ENCODE measurements at regions not wholly inside any gene's neighbourhood (a gene's known extent, or its start where the extent isn't known, plus 50 kb on each side); places are given as distances from the start of the nearest gene placed in this dataset.

DNA sequence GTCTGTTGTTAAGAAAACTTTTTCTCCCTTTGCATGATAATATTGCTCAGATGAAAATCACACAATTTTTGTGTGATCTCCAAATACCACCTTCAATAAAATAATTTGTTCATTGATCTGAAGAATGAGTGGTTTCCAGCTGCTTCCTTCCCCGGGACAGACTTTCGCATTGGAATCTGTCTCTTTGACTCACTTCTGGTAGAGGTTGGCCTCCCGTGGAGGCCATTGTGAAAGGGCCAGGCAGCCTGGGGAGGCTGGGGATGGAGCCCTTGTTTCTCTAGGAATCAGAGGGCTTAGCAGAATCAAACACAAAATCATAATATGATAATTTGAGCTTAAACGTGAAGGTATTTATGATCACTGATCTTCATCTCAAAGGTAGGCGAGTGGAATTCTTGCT, 135.0 kb upstream of the ZNF536 start:
- ATAC-seq (no peak), DNase-seq (ENCODE audit: low read depth in 1 of 2, low spot score in 1 of 2) (no peak), FAIRE-seq (no peak)
- H3K27ac ChIP-seq, result no peak overlapping the region
- H3K4me2 ChIP-seq, result no peak overlapping the region
- H3K4me1 ChIP-seq, result no peaks in the 10 kb centered on the region
- no peak for TF ChIP-seq ZSCAN20 (CRISPR knock-in tag; IDR thresholded peaks at IDR 0.05)
- ChIA-PET CTCF (interaction anchor here (1.0 to 2.5 kb wide), 6 partner anchors 10 to 36 kb away, joined by 3 to 7 read pairs (median 4); no protein-coding TSS in a partner anchor), POLR2A (interaction anchor here (0.6 kb wide), 1 partner anchor 92 kb away, joined by 5 read pairs; no protein-coding TSS in a partner anchor)
- WGBS (ENCODE audit: missing lambda C conversion rate), result 20% methylated on average over 5 of the region's 5 CpGs
- H3K4me3 ChIP-seq, result no peak overlapping the region
- H3K9me3 ChIP-seq, result no peaks in the 10 kb centered on the region; the same call in 1 of the 3 replicates

DNA sequence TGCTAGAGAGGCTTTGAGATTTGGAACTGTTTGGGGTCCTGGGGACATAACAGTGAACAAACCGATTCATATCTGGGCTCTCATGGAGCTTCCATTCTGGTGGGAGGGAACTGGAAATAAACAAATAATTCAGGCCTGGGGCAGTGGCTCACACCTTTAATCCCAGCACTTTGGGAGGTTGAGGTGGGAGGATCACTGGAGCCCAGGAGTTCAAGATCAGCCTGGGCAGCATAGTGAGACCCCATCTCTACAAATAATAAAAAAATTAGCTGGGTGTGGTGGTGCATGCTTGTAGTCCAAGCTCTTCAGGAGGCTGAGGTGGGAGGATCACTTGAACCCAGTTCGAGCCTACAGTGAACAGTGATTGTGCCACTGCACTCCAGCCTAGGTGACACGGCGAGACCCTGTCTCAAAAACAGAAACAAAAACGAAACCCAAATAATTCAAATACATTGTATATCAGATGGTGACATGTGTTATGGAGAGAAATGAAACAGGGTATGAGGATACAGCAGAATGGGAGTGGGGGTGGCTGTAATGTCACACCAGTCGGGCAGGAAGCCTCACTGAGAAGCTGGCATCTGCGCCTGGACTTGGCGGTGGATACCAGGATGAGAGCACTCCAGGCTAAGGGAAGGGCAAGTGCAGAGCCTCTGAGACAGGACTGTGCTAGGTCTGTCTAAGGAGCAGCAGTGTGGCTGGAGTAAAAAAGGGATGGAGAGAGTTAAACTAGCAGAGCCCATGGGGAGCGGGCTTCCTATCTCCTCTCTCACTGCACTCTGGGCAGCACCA, 131.1 kb upstream of the ZNF536 start:
- FAIRE-seq (no peak), ATAC-seq (no peak; a peak in 2 of 6 replicates), DNase-seq (ENCODE audit: low read depth in 1 of 2, low spot score in 1 of 2) (no peak)
- Histone ChIP-seq H3K4me2 (no peak overlapping the region), H3K4me1 (no peaks in the 10 kb centered on the region), H3K9me3 (no peaks in the 10 kb centered on the region; the same call in 1 of the 3 replicates), H3K4me3 (no peak overlapping the region), H3K27ac (no peak overlapping the region)
- ChIA-PET CTCF (interaction anchor here (0.6 to 1.2 kb wide), 4 partner anchors 9 to 118 kb away, joined by 3 to 4 read pairs (median 3); no protein-coding TSS in a partner anchor), POLR2A (no interaction called here)
- WGBS (ENCODE audit: missing lambda C conversion rate), result 26% methylated on average over 9 of the region's 9 CpGs
- TF ChIP-seq, protein P1, sequence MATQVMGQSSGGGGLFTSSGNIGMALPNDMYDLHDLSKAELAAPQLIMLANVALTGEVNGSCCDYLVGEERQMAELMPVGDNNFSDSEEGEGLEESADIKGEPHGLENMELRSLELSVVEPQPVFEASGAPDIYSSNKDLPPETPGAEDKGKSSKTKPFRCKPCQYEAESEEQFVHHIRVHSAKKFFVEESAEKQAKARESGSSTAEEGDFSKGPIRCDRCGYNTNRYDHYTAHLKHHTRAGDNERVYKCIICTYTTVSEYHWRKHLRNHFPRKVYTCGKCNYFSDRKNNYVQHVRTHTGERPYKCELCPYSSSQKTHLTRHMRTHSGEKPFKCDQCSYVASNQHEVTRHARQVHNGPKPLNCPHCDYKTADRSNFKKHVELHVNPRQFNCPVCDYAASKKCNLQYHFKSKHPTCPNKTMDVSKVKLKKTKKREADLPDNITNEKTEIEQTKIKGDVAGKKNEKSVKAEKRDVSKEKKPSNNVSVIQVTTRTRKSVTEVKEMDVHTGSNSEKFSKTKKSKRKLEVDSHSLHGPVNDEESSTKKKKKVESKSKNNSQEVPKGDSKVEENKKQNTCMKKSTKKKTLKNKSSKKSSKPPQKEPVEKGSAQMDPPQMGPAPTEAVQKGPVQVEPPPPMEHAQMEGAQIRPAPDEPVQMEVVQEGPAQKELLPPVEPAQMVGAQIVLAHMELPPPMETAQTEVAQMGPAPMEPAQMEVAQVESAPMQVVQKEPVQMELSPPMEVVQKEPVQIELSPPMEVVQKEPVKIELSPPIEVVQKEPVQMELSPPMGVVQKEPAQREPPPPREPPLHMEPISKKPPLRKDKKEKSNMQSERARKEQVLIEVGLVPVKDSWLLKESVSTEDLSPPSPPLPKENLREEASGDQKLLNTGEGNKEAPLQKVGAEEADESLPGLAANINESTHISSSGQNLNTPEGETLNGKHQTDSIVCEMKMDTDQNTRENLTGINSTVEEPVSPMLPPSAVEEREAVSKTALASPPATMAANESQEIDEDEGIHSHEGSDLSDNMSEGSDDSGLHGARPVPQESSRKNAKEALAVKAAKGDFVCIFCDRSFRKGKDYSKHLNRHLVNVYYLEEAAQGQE (IDR thresholded peaks at IDR 0.05), result no peak
- TF ChIP-seq SREBF2 (IDR thresholded peaks at IDR 0.05), result no peak
- TF ChIP-seq FOXS1 (CRISPR knock-in tag; IDR thresholded peaks at IDR 0.05), result no peak
- no peak for TF ChIP-seq HEYL (CRISPR knock-in tag; IDR thresholded peaks at IDR 0.05)
- TF ChIP-seq SMC3 (IDR thresholded peaks at IDR 0.05), result no peak
- TF ChIP-seq, protein P2, sequence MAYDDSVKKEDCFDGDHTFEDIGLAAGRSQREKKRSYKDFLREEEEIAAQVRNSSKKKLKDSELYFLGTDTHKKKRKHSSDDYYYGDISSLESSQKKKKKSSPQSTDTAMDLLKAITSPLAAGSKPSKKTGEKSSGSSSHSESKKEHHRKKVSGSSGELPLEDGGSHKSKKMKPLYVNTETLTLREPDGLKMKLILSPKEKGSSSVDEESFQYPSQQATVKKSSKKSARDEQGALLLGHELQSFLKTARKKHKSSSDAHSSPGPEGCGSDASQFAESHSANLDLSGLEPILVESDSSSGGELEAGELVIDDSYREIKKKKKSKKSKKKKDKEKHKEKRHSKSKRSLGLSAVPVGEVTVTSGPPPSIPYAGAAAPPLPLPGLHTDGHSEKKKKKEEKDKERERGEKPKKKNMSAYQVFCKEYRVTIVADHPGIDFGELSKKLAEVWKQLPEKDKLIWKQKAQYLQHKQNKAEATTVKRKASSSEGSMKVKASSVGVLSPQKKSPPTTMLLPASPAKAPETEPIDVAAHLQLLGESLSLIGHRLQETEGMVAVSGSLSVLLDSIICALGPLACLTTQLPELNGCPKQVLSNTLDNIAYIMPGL (CRISPR knock-in tag; IDR thresholded peaks at IDR 0.05; ENCODE audit: borderline replicate concordance), result no peak
- no peak for TF ChIP-seq EHF (CRISPR knock-in tag; IDR thresholded peaks at IDR 0.05)
- TF ChIP-seq ZC3H11A (IDR thresholded peaks at IDR 0.05), result no peak
- TF ChIP-seq, protein P3, sequence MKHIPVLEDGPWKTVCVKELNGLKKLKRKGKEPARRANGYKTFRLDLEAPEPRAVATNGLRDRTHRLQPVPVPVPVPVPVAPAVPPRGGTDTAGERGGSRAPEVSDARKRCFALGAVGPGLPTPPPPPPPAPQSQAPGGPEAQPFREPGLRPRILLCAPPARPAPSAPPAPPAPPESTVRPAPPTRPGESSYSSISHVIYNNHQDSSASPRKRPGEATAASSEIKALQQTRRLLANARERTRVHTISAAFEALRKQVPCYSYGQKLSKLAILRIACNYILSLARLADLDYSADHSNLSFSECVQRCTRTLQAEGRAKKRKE (CRISPR knock-in tag; IDR thresholded peaks at IDR 0.05; ENCODE audit: low read depth), result no peak
- no peak for TF ChIP-seq CEBPB (IDR thresholded peaks at IDR 0.05)
- TF ChIP-seq EP300 (IDR thresholded peaks at IDR 0.05), result no peak
- no peak for TF ChIP-seq JUN (IDR thresholded peaks at IDR 0.05)
- TF ChIP-seq KDM1A (IDR thresholded peaks at IDR 0.05; ENCODE audit: low read depth), result no peak
- TF ChIP-seq, protein P4, sequence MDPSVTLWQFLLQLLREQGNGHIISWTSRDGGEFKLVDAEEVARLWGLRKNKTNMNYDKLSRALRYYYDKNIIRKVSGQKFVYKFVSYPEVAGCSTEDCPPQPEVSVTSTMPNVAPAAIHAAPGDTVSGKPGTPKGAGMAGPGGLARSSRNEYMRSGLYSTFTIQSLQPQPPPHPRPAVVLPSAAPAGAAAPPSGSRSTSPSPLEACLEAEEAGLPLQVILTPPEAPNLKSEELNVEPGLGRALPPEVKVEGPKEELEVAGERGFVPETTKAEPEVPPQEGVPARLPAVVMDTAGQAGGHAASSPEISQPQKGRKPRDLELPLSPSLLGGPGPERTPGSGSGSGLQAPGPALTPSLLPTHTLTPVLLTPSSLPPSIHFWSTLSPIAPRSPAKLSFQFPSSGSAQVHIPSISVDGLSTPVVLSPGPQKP (IDR thresholded peaks at IDR 0.05; ENCODE audit: low read depth, low read length), result no peak
- TF ChIP-seq BHLHE40 (IDR thresholded peaks at IDR 0.05; ENCODE audit: low read depth, low read length), result no peak

All from A549 (cell line).